GM12878 (cell line): ENCODE measurements at regions not wholly inside any gene's neighbourhood (a gene's known extent, or its start where the extent isn't known, plus 50 kb on each side); places are given as distances from the start of the nearest gene placed in this dataset.

Source experiments
- BCL3 ChIP-seq: IDR thresholded peaks from 2 replicates; pipeline ENCODE4 v1.6.1; 2011; ENCODE audit warnings: borderline replicate concordance, low read depth, mild to moderate bottlenecking, moderate library complexity, low read length; ENCODE audit not compliant: insufficient read depth, poor library complexity, severe bottlenecking
- EP300 ChIP-seq, 2 experiments: fragments of 150-350 bp in 1 of 2; IDR thresholded peaks; 2 replicates each; pipeline ENCODE4 v1.6.1; 2011 to 2012; ENCODE audit warnings: low read depth in 2 of 2, low read length in 2 of 2, borderline replicate concordance in 1 of 2, improper control_type of control experiment in 1 of 2, inconsistent platforms in 1 of 2; ENCODE audit not compliant: control insufficient read depth in 1 of 2
- RELB ChIP-seq: fragments of 450-650 bp; IDR thresholded peaks from 2 replicates; pipeline ENCODE4 v1.6.1; 2017; ENCODE audit warnings: low read depth, mild to moderate bottlenecking, moderate library complexity
- ZNF592 ChIP-seq: fragments of 450-650 bp; IDR thresholded peaks from 2 replicates; pipeline ENCODE4 v1.6.1; 2017; ENCODE audit warnings: mild to moderate bottlenecking, moderate library complexity

- TF ChIP-seq RELB: no peak
- TF ChIP-seq EP300 (IDR thresholded peaks at IDR 0.05; ENCODE audit: borderline replicate concordance in 1 of 2, control insufficient read depth in 1 of 2, low read depth in 2 of 2, low read length in 2 of 2): no peak
- TF ChIP-seq ZNF592: no peak
- no peak for TF ChIP-seq BCL3
- TF ChIP-seq, all 136 proteins: peak for 0
Measured at GRCh38 chr4:153090670-153091385, 113.4 kb upstream of the TRIM2 start (continued).
